ENCODE measurements at regions not wholly inside any gene's neighbourhood (a gene's known extent, or its start where the extent isn't known, plus 50 kb on each side); places are given as distances from the start of the nearest gene placed in this dataset.

GRCh38 chr4:108473163-108473720, 147.1 kb upstream of the RPL34 start:
- TF ChIP-seq CTCF (IDR thresholded peaks at IDR 0.05; ENCODE audit: insufficient read depth in 1 of 2, low read depth in 1 of 2, low read length in 1 of 2, severe bottlenecking in 1 of 2, unreplicated experiment in 1 of 2) = no peak

GRCh38 chr4:108466936-108467902, 153.2 kb upstream of the RPL34 start:
- Mint-ChIP-seq H3K4me1 (ENCODE audit: low read depth, unreplicated experiment) (no peaks in the 10 kb centered on the region), H3K9me3 (ENCODE audit: unreplicated experiment) (no peaks in the 10 kb centered on the region), H3K36me3 (ENCODE audit: insufficient read depth, unreplicated experiment) (no peaks in the 10 kb centered on the region), H3K27me3 (ENCODE audit: insufficient read depth, unreplicated experiment) (no peaks in the 10 kb centered on the region), H3K4me3 (ENCODE audit: unreplicated experiment) (no peak overlapping the region), H3K27ac (ENCODE audit: unreplicated experiment) (no peak overlapping the region)
- Histone ChIP-seq H3K9me3 (no peaks in the 10 kb centered on the region), H3K4me3 (ENCODE audit: low read depth, low read length) (no peak overlapping the region), H3K27me3 (replicated peaks; ENCODE audit: control insufficient read depth, insufficient read depth, low read length) (no peaks in the 10 kb centered on the region), H3K4me1 (no peaks in the 10 kb centered on the region), H3K36me3 (ENCODE audit: control insufficient read depth, insufficient read depth, low read length) (no peaks in the 10 kb centered on the region)
- POLR2A ChIA-PET = no interaction called here
- intact Hi-C loops (cut with micrococcal nuclease; ENCODE audit: unreplicated experiment) = no loop called here
- no peak for DNase-seq
- CTCF ChIA-PET = no interaction called here
- no peak for TF ChIP-seq CTCF (IDR thresholded peaks at IDR 0.05; ENCODE audit: insufficient read depth in 1 of 2, low read depth in 1 of 2, low read length in 1 of 2, severe bottlenecking in 1 of 2, unreplicated experiment in 1 of 2)
- BruUV-seq (replicated peaks) = no TSS peak

More at GRCh38 chr4:108473163-108473720, 147.1 kb upstream of the RPL34 start:
- Histone ChIP-seq H3K9me3 (no peaks in the 10 kb centered on the region), H3K27me3 (replicated peaks; ENCODE audit: control insufficient read depth, insufficient read depth, low read length) (no peaks in the 10 kb centered on the region), H3K4me1 (no peaks in the 10 kb centered on the region), H3K4me3 (ENCODE audit: low read depth, low read length) (no peak overlapping the region), H3K36me3 (ENCODE audit: control insufficient read depth, insufficient read depth, low read length) (no peaks in the 10 kb centered on the region)
- no TSS peak for BruUV-seq (replicated peaks)
- no peaks in the 10 kb centered on the region for H3K4me1 Mint-ChIP-seq (ENCODE audit: low read depth, unreplicated experiment)
- POLR2A ChIA-PET = no interaction called here
- H3K4me3 Mint-ChIP-seq (ENCODE audit: unreplicated experiment) = no peak overlapping the region
- no peaks in the 10 kb centered on the region for H3K27me3 Mint-ChIP-seq (ENCODE audit: insufficient read depth, unreplicated experiment)
- CTCF ChIA-PET = no interaction called here
- intact Hi-C loops (cut with micrococcal nuclease; ENCODE audit: unreplicated experiment) = no loop called here
- H3K36me3 Mint-ChIP-seq (ENCODE audit: insufficient read depth, unreplicated experiment) = no peaks in the 10 kb centered on the region
- no peaks in the 10 kb centered on the region for H3K9me3 Mint-ChIP-seq (ENCODE audit: unreplicated experiment)
- H3K27ac Mint-ChIP-seq (ENCODE audit: unreplicated experiment) = no peak overlapping the region
- DNase-seq = no peak

- Histone ChIP-seq H3K9me3 (no peaks in the 10 kb centered on the region), H3K27me3 (replicated peaks; ENCODE audit: control insufficient read depth, insufficient read depth, low read length) (no peaks in the 10 kb centered on the region), H3K4me1 (no peaks in the 10 kb centered on the region), H3K4me3 (ENCODE audit: low read depth, low read length) (no peak overlapping the region), H3K36me3 (ENCODE audit: control insufficient read depth, insufficient read depth, low read length) (no peaks in the 10 kb centered on the region)
- CTCF ChIA-PET = no interaction called here
- H3K9me3 Mint-ChIP-seq (ENCODE audit: unreplicated experiment) = no peaks in the 10 kb centered on the region
- no peak overlapping the region for H3K4me3 Mint-ChIP-seq (ENCODE audit: unreplicated experiment)
- intact Hi-C loops (cut with micrococcal nuclease; ENCODE audit: unreplicated experiment) = no loop called here
- no peak for TF ChIP-seq CTCF (IDR thresholded peaks at IDR 0.05; ENCODE audit: insufficient read depth in 1 of 2, low read depth in 1 of 2, low read length in 1 of 2, severe bottlenecking in 1 of 2, unreplicated experiment in 1 of 2)
- POLR2A ChIA-PET = no interaction called here
- DNase-seq = no peak
- no peaks in the 10 kb centered on the region for H3K36me3 Mint-ChIP-seq (ENCODE audit: insufficient read depth, unreplicated experiment)
- H3K4me1 Mint-ChIP-seq (ENCODE audit: low read depth, unreplicated experiment) = no peaks in the 10 kb centered on the region
- no peaks in the 10 kb centered on the region for H3K27me3 Mint-ChIP-seq (ENCODE audit: insufficient read depth, unreplicated experiment)
- no peak overlapping the region for H3K27ac Mint-ChIP-seq (ENCODE audit: unreplicated experiment)
- BruUV-seq (replicated peaks) = no TSS peak
Measured at GRCh38 chr4:108465886-108466500, 154.4 kb upstream of the RPL34 start.

Measured in Caco-2 (cell line).